ENCODE measurements at regions not wholly inside any gene's neighbourhood (a gene's known extent, or its start where the extent isn't known, plus 50 kb on each side); places are given as distances from the start of the nearest gene placed in this dataset.
"Not testable (repeated sequence)": the region's sequence is repeated elsewhere in the genome, so short reads cannot be mapped to it uniquely, and the experiment has no call there.

GRCh38 chr7:81865754-81866153 lies 95.9 kb upstream of the HGF start:
- H3K4me3 ChIP-seq: no peak overlapping the region
- no peaks in the 10 kb centered on the region for H3K36me3 ChIP-seq (ENCODE audit: low read depth, missing control alignments)
- no peaks in the 10 kb centered on the region for H3K27me3 ChIP-seq
- TF ChIP-seq POLR2A (IDR thresholded peaks at IDR 0.05): no peak
- TF ChIP-seq, protein P1, sequence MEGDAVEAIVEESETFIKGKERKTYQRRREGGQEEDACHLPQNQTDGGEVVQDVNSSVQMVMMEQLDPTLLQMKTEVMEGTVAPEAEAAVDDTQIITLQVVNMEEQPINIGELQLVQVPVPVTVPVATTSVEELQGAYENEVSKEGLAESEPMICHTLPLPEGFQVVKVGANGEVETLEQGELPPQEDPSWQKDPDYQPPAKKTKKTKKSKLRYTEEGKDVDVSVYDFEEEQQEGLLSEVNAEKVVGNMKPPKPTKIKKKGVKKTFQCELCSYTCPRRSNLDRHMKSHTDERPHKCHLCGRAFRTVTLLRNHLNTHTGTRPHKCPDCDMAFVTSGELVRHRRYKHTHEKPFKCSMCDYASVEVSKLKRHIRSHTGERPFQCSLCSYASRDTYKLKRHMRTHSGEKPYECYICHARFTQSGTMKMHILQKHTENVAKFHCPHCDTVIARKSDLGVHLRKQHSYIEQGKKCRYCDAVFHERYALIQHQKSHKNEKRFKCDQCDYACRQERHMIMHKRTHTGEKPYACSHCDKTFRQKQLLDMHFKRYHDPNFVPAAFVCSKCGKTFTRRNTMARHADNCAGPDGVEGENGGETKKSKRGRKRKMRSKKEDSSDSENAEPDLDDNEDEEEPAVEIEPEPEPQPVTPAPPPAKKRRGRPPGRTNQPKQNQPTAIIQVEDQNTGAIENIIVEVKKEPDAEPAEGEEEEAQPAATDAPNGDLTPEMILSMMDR (IDR thresholded peaks at IDR 0.05): no peak
- H3K27ac ChIP-seq: no peak overlapping the region
- no peak for DNase-seq
- intact Hi-C loops (cut with DNase I; ENCODE audit: low total_unique reads): no loop called here
- WGBS, 2 donors: 96% methylated on average over 1 of the region's 1 CpG
- H3K4me1 ChIP-seq: no peaks in the 10 kb centered on the region
- H3K9me3 ChIP-seq: no peaks in the 10 kb centered on the region

GRCh38 chr7:81859433-81859832 lies 89.6 kb upstream of the HGF start:
- no peaks in the 10 kb centered on the region for H3K9me3 ChIP-seq
- no peak overlapping the region for H3K27ac ChIP-seq
- H3K4me1 ChIP-seq: no peaks in the 10 kb centered on the region
- WGBS, 2 donors: 75% methylated on average over 4 of the region's 4 CpGs
- H3K4me3 ChIP-seq: no peak overlapping the region
- H3K36me3 ChIP-seq (ENCODE audit: low read depth, missing control alignments): no peaks in the 10 kb centered on the region
- DNase-seq: no peak
- no peak for TF ChIP-seq POLR2A (IDR thresholded peaks at IDR 0.05)
- TF ChIP-seq, protein P1 (IDR thresholded peaks at IDR 0.05): no peak
- no peaks in the 10 kb centered on the region for H3K27me3 ChIP-seq
- intact Hi-C loops (cut with DNase I; ENCODE audit: low total_unique reads): no loop called here

GRCh38 chr7:81858820-81859219 lies 89.0 kb upstream of the HGF start:
- H3K9me3 ChIP-seq; DNase-seq; H3K4me1 ChIP-seq; H3K36me3 ChIP-seq (ENCODE audit: low read depth, missing control alignments); intact Hi-C loops (cut with DNase I; ENCODE audit: low total_unique reads); H3K27ac ChIP-seq; H3K4me3 ChIP-seq; H3K27me3 ChIP-seq: not testable (repeated sequence)
- 87 to 96% methylated on average over 5 of the region's 5 CpGs for WGBS, 2 donors

DNA sequence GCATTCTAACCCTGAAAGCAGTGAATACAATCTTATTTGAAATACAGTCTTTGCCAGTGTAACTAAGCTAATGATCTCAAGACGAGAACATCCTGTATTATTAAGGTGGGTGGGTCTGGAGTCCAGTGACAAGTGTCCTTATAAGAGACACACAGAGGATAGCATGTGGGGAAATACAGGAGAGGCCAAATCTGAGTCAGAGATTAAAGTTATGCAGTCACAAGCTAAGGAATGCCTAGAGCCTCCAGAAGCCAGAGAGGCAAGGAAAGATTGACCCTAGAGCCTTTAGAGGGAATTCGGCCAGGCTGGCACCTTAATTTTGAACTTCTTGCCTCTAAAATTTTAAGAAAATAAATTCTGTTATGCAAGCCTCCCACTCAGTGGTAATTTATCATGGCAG lies 87.5 kb upstream of the HGF start:
- intact Hi-C loops (cut with DNase I; ENCODE audit: low total_unique reads): no loop called here
- no peaks in the 10 kb centered on the region for H3K36me3 ChIP-seq (ENCODE audit: low read depth, missing control alignments)
- H3K9me3 ChIP-seq: no peaks in the 10 kb centered on the region
- H3K27ac ChIP-seq: no peak overlapping the region
- no peaks in the 10 kb centered on the region for H3K27me3 ChIP-seq
- TF ChIP-seq, protein P1 (IDR thresholded peaks at IDR 0.05): no peak
- no peak for TF ChIP-seq POLR2A (IDR thresholded peaks at IDR 0.05)
- no peaks in the 10 kb centered on the region for H3K4me1 ChIP-seq
- DNase-seq: no peak
- no peak overlapping the region for H3K4me3 ChIP-seq
- 76 to 91% methylated on average over 2 of the region's 2 CpGs for WGBS, 2 donors

DNA sequence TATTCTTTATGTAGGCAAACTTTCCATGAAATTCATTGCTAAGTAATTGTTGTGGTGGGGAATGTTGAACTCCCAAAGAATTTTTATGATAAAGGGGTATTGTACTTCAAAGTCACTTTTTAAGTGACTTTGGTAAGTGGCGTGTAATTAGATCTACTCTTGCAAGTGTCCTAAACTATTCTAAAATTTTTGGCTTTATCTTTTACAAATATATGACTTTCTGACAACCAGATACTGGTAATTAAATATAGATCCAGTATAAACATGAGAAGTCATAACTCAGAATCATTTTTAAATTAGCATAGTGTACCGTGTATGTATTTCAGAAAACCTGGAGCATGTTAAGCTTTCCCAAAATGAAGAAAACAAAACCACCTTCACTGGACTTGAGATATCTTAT lies 84.7 kb upstream of the HGF start:
- Histone ChIP-seq H3K27me3 (no peaks in the 10 kb centered on the region), H3K27ac (no peak overlapping the region), H3K4me3 (no peak overlapping the region), H3K36me3 (ENCODE audit: low read depth, missing control alignments) (no peaks in the 10 kb centered on the region), H3K9me3 (no peaks in the 10 kb centered on the region), H3K4me1 (no peaks in the 10 kb centered on the region)
- intact Hi-C loops (cut with DNase I; ENCODE audit: low total_unique reads): no loop called here
- no peak for TF ChIP-seq POLR2A (IDR thresholded peaks at IDR 0.05)
- TF ChIP-seq, protein P1 (IDR thresholded peaks at IDR 0.05): no peak
- DNase-seq: no peak
- WGBS, 2 donors: 69 to 78% methylated on average over 2 of the region's 2 CpGs
